Caco-2 (cell line): ENCODE measurements at regions not wholly inside any gene's neighbourhood (a gene's known extent, or its start where the extent isn't known, plus 50 kb on each side); places are given as distances from the start of the nearest gene placed in this dataset.

ENCODE experiments used
- BruUV-seq: library from RNA; stranded (reverse); fragments of 400-500 nt; replicated peaks from 2 replicates; lab custom pipeline; 2021; lab: Mats Ljungman, UMichigan
- CTCF ChIA-PET: fragments of 300-600 bp; sonication (Branson Sonifier 250); formaldehyde crosslinking; loops from one replicate; lab custom pipeline; 2022; ENCODE audit warnings: antibody characterized with exemption; lab: Charles Lee
- POLR2A ChIA-PET: fragments of 300-600 bp; sonication (Branson Sonifier 250); formaldehyde crosslinking; loops from one replicate; lab custom pipeline; 2022; ENCODE audit warnings: antibody characterized with exemption; lab: Charles Lee
- DNase-seq, 2 experiments: peaks; one replicate each; pipeline versions ENCODE4 v3.0.0 to v3.0.0-alpha.2; 2020 to 2022
- H3K27me3 ChIP-seq: replicated peaks from 2 replicates; pipeline ENCODE4 v1.6.0; 2011; ENCODE audit warnings: low read length; ENCODE audit not compliant: control insufficient read depth, insufficient read depth
- H3K36me3 ChIP-seq: 2 replicates; pipeline ENCODE4 v1.5.1; 2011; ENCODE audit warnings: low read length; ENCODE audit not compliant: control insufficient read depth, insufficient read depth
- H3K4me1 ChIP-seq: fragments of 250-450 bp; sonication (Bioruptor Pico); 2 replicates; pipeline ENCODE4 v1.5.1; 2020; ENCODE audit warnings: mild to moderate bottlenecking
- H3K4me3 ChIP-seq: 2 replicates; pipeline ENCODE4 v1.5.1; 2011; ENCODE audit warnings: low read depth, mild to moderate bottlenecking, control low read depth, low read length
- H3K9me3 ChIP-seq: fragments of 250-450 bp; sonication (Bioruptor Pico); 2 replicates; pipeline ENCODE4 v1.5.1; 2020; ENCODE audit warnings: mild to moderate bottlenecking, moderate library complexity
- H3K27ac Mint-ChIP-seq: one replicate; pipeline ENCODE4 v1.8.0; 2022; ENCODE audit warnings: mixed read lengths; ENCODE audit not compliant: unreplicated experiment
- H3K27me3 Mint-ChIP-seq: one replicate; pipeline ENCODE4 v1.8.0; 2022; ENCODE audit warnings: mixed read lengths; ENCODE audit not compliant: insufficient read depth, unreplicated experiment
- H3K36me3 Mint-ChIP-seq: one replicate; pipeline ENCODE4 v1.8.0; 2022; ENCODE audit warnings: mild to moderate bottlenecking, mixed read lengths; ENCODE audit not compliant: insufficient read depth, unreplicated experiment
- H3K4me1 Mint-ChIP-seq: one replicate; pipeline ENCODE4 v1.8.0; 2022; ENCODE audit warnings: low read depth, mixed read lengths; ENCODE audit not compliant: unreplicated experiment
- H3K4me3 Mint-ChIP-seq: one replicate; pipeline ENCODE4 v1.8.0; 2022; ENCODE audit warnings: mild to moderate bottlenecking, moderate library complexity, mixed read lengths; ENCODE audit not compliant: unreplicated experiment
- H3K9me3 Mint-ChIP-seq: one replicate; pipeline ENCODE4 v1.8.0; 2022; ENCODE audit warnings: mixed read lengths; ENCODE audit not compliant: unreplicated experiment
- intact Hi-C: fragments of 100-400 bp; cut with micrococcal nuclease; formaldehyde crosslinking; loops from one replicate; pipeline ENCODE4 v1.10.0; 2022; ENCODE audit not compliant: unreplicated experiment
- TF ChIP-seq, protein P1 (sequence below), 2 experiments: fragments of 200-600 bp in 1 of 2; IDR thresholded peaks; 1 replicate in 1 of 2; 2 replicates in 1 of 2; pipeline versions ENCODE4 v1.5.1 to v1.8.0; 2011 to 2022; ENCODE audit warnings: antibody characterized with exemption in 1 of 2, control low read depth in 1 of 2, inconsistent platforms in 1 of 2, low read depth in 1 of 2, low read length in 1 of 2, mild to moderate bottlenecking in 1 of 2, moderate library complexity in 1 of 2; ENCODE audit not compliant: insufficient read depth in 1 of 2, severe bottlenecking in 1 of 2, unreplicated experiment in 1 of 2

- intact Hi-C loops, result loop anchor here (5.0 kb wide), 1 partner anchor 98 kb away; no protein-coding TSS in a partner anchor
- H3K9me3 Mint-ChIP-seq, result peaks cover 16% of the 10 kb centered on the region
- Histone ChIP-seq H3K9me3 (peaks cover 5% of the 10 kb centered on the region; the same call in 1 of the 2 replicates), H3K4me3 (no peak overlapping the region), H3K27me3 (no peaks in the 10 kb centered on the region), H3K4me1 (no peaks in the 10 kb centered on the region), H3K36me3 (no peaks in the 10 kb centered on the region)
- H3K27ac Mint-ChIP-seq, result no peak overlapping the region
- H3K4me3 Mint-ChIP-seq, result no peak overlapping the region
- no TSS peak for BruUV-seq
- no peaks in the 10 kb centered on the region for H3K27me3 Mint-ChIP-seq
- H3K36me3 Mint-ChIP-seq, result no peaks in the 10 kb centered on the region
- ChIA-PET POLR2A (no interaction called here), CTCF (no interaction called here)
- no peak for DNase-seq
- no peaks in the 10 kb centered on the region for H3K4me1 Mint-ChIP-seq
- TF ChIP-seq, protein P1, sequence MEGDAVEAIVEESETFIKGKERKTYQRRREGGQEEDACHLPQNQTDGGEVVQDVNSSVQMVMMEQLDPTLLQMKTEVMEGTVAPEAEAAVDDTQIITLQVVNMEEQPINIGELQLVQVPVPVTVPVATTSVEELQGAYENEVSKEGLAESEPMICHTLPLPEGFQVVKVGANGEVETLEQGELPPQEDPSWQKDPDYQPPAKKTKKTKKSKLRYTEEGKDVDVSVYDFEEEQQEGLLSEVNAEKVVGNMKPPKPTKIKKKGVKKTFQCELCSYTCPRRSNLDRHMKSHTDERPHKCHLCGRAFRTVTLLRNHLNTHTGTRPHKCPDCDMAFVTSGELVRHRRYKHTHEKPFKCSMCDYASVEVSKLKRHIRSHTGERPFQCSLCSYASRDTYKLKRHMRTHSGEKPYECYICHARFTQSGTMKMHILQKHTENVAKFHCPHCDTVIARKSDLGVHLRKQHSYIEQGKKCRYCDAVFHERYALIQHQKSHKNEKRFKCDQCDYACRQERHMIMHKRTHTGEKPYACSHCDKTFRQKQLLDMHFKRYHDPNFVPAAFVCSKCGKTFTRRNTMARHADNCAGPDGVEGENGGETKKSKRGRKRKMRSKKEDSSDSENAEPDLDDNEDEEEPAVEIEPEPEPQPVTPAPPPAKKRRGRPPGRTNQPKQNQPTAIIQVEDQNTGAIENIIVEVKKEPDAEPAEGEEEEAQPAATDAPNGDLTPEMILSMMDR (IDR thresholded peaks at IDR 0.05; ENCODE audit: insufficient read depth in 1 of 2, low read depth in 1 of 2, low read length in 1 of 2, severe bottlenecking in 1 of 2, unreplicated experiment in 1 of 2), result no peak
These were observed 121.5 kb downstream of the APIP start for GRCh38 chr11:34794696-34795095.

GRCh38 chr11:34793666-34794065 is 122.5 kb downstream of the APIP start:
- H3K4me3 ChIP-seq, result no peak overlapping the region
- POLR2A ChIA-PET, result no interaction called here
- no peak for DNase-seq
- no peaks in the 10 kb centered on the region for H3K27me3 ChIP-seq
- H3K36me3 ChIP-seq, result no peaks in the 10 kb centered on the region
- BruUV-seq, result no TSS peak
- no peak overlapping the region for H3K4me3 Mint-ChIP-seq
- peaks cover 22% of the 10 kb centered on the region for H3K9me3 Mint-ChIP-seq
- H3K9me3 ChIP-seq, result peaks cover 5% of the 10 kb centered on the region; the same call in 1 of the 2 replicates
- intact Hi-C loops, result loop anchor here (5.0 kb wide), 1 partner anchor 99 kb away; no protein-coding TSS in a partner anchor
- TF ChIP-seq, protein P1 (IDR thresholded peaks at IDR 0.05; ENCODE audit: insufficient read depth in 1 of 2, low read depth in 1 of 2, low read length in 1 of 2, severe bottlenecking in 1 of 2, unreplicated experiment in 1 of 2), result no peak
- H3K36me3 Mint-ChIP-seq, result no peaks in the 10 kb centered on the region
- no peaks in the 10 kb centered on the region for H3K4me1 Mint-ChIP-seq
- CTCF ChIA-PET, result no interaction called here
- H3K27ac Mint-ChIP-seq, result no peak overlapping the region
- H3K4me1 ChIP-seq, result no peaks in the 10 kb centered on the region
- H3K27me3 Mint-ChIP-seq, result no peaks in the 10 kb centered on the region

DNA sequence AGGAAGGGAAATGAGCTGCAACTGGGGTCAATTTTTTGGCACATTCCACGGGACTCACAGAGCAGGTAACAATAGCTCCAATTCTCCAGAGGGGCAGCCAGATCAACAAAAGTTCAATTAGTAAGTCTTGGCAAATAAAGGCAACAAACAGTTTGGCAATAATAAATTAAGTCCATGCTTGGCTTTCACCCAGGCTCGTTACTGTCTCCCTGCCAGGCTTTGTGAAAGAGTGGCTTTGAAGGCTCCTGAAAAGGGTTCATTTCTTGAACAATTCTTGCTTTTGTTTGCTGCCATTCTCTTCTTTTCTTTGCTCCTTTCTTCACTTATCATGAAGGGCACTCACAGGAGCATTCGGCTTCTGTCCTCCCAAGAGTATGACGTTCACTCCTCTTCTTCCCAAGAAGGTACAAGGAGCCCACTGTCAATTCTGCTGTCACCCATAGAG is 123.3 kb downstream of the APIP start:
- H3K27me3 ChIP-seq, result no peaks in the 10 kb centered on the region
- H3K36me3 Mint-ChIP-seq, result no peaks in the 10 kb centered on the region
- H3K4me1 ChIP-seq, result no peaks in the 10 kb centered on the region
- no peak overlapping the region for H3K4me3 Mint-ChIP-seq
- H3K4me1 Mint-ChIP-seq, result no peaks in the 10 kb centered on the region
- intact Hi-C loops, result loop anchor here (5.0 kb wide), 1 partner anchor 99 kb away; no protein-coding TSS in a partner anchor
- peaks cover 3% of the 10 kb centered on the region; the same call in 1 of the 2 replicates for H3K9me3 ChIP-seq
- no peak overlapping the region for H3K27ac Mint-ChIP-seq
- TF ChIP-seq, protein P1 (IDR thresholded peaks at IDR 0.05; ENCODE audit: insufficient read depth in 1 of 2, low read depth in 1 of 2, low read length in 1 of 2, severe bottlenecking in 1 of 2, unreplicated experiment in 1 of 2), result no peak
- H3K4me3 ChIP-seq, result no peak overlapping the region
- DNase-seq, result no peak
- peaks cover 22% of the 10 kb centered on the region for H3K9me3 Mint-ChIP-seq
- ChIA-PET CTCF (no interaction called here), POLR2A (no interaction called here)
- BruUV-seq, result no TSS peak
- no peaks in the 10 kb centered on the region for H3K27me3 Mint-ChIP-seq
- H3K36me3 ChIP-seq, result no peaks in the 10 kb centered on the region
